ENCODE measurements at regions not wholly inside any gene's neighbourhood (a gene's known extent, or its start where the extent isn't known, plus 50 kb on each side); places are given as distances from the start of the nearest gene placed in this dataset.

DNA sequence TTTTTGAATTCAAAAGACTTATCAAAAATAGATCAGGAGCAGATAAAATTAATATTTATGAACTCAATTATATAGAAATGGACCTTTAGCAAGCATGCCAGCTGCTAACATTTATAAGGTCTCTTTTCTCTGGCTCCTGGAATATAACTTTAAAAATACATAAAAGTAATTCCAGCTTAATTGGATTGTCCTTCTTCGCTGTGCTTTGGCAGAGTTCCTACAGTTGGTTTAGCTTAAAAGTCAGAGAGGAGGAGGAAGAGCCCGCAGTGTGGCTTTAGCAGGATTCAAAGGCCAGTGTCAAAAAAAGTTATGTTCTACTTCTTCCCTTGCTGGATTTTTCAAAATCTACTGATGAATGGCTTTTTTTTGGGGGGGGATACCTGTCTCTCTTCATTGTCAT, 1484.9 kb upstream of the TMEM132C start:
- no peak for TF ChIP-seq CEBPB (IDR thresholded peaks at IDR 0.05)
- TF ChIP-seq TCF12 (IDR thresholded peaks at IDR 0.05; ENCODE audit: low read depth): no peak
- TF ChIP-seq, protein P1, sequence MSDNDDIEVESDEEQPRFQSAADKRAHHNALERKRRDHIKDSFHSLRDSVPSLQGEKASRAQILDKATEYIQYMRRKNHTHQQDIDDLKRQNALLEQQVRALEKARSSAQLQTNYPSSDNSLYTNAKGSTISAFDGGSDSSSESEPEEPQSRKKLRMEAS (IDR thresholded peaks at IDR 0.05): no peak
- TF ChIP-seq YY1 (IDR thresholded peaks at IDR 0.05; ENCODE audit: low read depth): no peak
- TF ChIP-seq, protein P2, sequence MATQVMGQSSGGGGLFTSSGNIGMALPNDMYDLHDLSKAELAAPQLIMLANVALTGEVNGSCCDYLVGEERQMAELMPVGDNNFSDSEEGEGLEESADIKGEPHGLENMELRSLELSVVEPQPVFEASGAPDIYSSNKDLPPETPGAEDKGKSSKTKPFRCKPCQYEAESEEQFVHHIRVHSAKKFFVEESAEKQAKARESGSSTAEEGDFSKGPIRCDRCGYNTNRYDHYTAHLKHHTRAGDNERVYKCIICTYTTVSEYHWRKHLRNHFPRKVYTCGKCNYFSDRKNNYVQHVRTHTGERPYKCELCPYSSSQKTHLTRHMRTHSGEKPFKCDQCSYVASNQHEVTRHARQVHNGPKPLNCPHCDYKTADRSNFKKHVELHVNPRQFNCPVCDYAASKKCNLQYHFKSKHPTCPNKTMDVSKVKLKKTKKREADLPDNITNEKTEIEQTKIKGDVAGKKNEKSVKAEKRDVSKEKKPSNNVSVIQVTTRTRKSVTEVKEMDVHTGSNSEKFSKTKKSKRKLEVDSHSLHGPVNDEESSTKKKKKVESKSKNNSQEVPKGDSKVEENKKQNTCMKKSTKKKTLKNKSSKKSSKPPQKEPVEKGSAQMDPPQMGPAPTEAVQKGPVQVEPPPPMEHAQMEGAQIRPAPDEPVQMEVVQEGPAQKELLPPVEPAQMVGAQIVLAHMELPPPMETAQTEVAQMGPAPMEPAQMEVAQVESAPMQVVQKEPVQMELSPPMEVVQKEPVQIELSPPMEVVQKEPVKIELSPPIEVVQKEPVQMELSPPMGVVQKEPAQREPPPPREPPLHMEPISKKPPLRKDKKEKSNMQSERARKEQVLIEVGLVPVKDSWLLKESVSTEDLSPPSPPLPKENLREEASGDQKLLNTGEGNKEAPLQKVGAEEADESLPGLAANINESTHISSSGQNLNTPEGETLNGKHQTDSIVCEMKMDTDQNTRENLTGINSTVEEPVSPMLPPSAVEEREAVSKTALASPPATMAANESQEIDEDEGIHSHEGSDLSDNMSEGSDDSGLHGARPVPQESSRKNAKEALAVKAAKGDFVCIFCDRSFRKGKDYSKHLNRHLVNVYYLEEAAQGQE (IDR thresholded peaks at IDR 0.05; ENCODE audit: low read depth): no peak
- no peak for TF ChIP-seq TEAD4 (IDR thresholded peaks at IDR 0.05)
- TF ChIP-seq ZBTB7A (IDR thresholded peaks at IDR 0.05; ENCODE audit: low read depth): no peak
- TF ChIP-seq, protein P3, sequence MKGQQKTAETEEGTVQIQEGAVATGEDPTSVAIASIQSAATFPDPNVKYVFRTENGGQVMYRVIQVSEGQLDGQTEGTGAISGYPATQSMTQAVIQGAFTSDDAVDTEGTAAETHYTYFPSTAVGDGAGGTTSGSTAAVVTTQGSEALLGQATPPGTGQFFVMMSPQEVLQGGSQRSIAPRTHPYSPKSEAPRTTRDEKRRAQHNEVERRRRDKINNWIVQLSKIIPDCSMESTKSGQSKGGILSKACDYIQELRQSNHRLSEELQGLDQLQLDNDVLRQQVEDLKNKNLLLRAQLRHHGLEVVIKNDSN (IDR thresholded peaks at IDR 0.05): no peak
- no peak for TF ChIP-seq RAD21 (IDR thresholded peaks at IDR 0.05; ENCODE audit: low read depth)
- TF ChIP-seq TAF1 (IDR thresholded peaks at IDR 0.05; ENCODE audit: low read depth): no peak
- no peak for TF ChIP-seq CREB1 (IDR thresholded peaks at IDR 0.05; ENCODE audit: low read depth)
- no peak for TF ChIP-seq NFIC (IDR thresholded peaks at IDR 0.05)
- no peak for TF ChIP-seq EGR1 (IDR thresholded peaks at IDR 0.05)
- TF ChIP-seq EP300 (IDR thresholded peaks at IDR 0.05; ENCODE audit: borderline replicate concordance): no peak
- TF ChIP-seq FOXM1 (IDR thresholded peaks at IDR 0.05; ENCODE audit: borderline replicate concordance, low read depth): no peak

DNA sequence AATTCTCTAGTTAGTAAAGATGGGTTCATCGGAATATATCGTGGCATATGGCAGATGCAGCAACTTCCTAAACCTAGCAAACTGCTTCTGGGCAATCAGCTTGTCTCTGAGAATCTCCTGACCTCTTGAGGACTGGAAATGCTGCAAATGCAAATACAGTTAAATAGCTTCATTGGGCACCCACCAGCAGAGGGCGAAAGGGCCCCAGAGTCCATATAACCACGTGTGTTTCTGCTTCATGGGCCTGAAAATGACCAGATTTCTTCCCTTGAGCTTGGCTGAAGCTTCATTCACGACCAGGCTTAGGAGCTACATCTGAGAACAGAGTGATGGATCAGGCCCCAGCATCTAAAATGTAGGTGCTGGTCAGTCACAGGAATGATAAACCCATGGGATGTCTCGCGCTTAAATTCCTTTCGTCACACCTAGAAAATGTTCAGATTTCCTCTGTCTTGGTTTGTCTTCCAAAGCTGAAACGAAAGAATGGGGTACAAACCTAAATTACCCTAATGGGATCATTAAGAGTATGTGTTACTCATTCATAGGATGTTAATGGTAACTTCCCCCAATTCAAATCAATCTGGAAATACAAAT, 1482.5 kb upstream of the TMEM132C start:
- 0 out of 2 replicates have a peak, but pooled peaks have one; percentile 8 for TF ChIP-seq RAD21 (IDR thresholded peaks at IDR 0.05; ENCODE audit: low read depth)
- TF ChIP-seq, protein P1 (IDR thresholded peaks at IDR 0.05): no peak

DNA sequence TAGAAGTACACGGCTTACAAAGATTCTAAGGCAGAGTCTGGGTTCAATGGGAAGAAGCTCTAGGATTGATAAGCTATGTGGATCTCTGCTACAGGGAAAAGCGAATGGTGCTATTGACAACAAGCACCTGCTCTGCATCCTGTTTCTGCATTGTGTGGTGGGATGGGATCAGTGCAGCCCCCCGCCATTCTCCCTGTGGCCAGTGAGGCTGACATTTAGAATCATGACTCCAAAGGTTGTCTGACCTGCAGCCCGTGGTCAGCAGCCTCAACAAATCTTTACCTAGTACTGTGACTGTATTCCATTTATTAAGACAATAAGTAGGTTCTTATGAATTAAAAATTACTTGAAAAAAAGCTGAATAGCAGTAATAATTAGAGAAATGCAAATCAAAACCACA, 1477.0 kb upstream of the TMEM132C start:
- no peak for TF ChIP-seq CREB1 (IDR thresholded peaks at IDR 0.05; ENCODE audit: low read depth)
- no peak for TF ChIP-seq CEBPB (IDR thresholded peaks at IDR 0.05)
- TF ChIP-seq YY1 (IDR thresholded peaks at IDR 0.05; ENCODE audit: low read depth): no peak
- no peak for TF ChIP-seq ZBTB7A (IDR thresholded peaks at IDR 0.05; ENCODE audit: low read depth)
- TF ChIP-seq RAD21 (IDR thresholded peaks at IDR 0.05; ENCODE audit: low read depth): no peak
- TF ChIP-seq TAF1 (IDR thresholded peaks at IDR 0.05; ENCODE audit: low read depth): no peak
- TF ChIP-seq, protein P1 (IDR thresholded peaks at IDR 0.05): no peak
- TF ChIP-seq, protein P2 (IDR thresholded peaks at IDR 0.05; ENCODE audit: low read depth): no peak

DNA sequence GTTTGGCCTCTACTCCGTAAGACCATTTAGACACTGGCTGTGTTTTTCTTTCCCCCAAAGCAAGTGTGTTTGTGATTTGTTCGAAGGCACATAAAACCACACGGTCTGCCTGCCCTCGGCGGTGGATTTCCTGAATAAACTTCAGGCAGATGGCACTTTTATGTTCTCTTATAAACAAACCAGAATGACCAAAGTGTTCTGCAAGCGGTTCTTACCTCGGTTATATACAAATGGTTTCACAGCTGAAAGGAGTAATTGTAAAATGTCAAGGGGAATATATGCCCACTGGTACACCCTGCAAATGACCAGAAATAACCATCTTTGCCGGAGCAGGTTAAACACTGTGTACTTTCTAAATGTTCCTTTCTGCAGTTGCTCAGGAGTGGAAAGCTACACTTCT, 1475.8 kb upstream of the TMEM132C start:
- no peak for TF ChIP-seq TCF12 (IDR thresholded peaks at IDR 0.05; ENCODE audit: low read depth)
- TF ChIP-seq EGR1 (IDR thresholded peaks at IDR 0.05): no peak
- no peak for TF ChIP-seq TAF1 (IDR thresholded peaks at IDR 0.05; ENCODE audit: low read depth)
- TF ChIP-seq TEAD4 (IDR thresholded peaks at IDR 0.05): no peak
- TF ChIP-seq EP300 (IDR thresholded peaks at IDR 0.05; ENCODE audit: borderline replicate concordance): no peak
- TF ChIP-seq NFIC (IDR thresholded peaks at IDR 0.05): no peak
- TF ChIP-seq FOXM1 (IDR thresholded peaks at IDR 0.05; ENCODE audit: borderline replicate concordance, low read depth): no peak
- no peak for TF ChIP-seq ZBTB7A (IDR thresholded peaks at IDR 0.05; ENCODE audit: low read depth)
- TF ChIP-seq YY1 (IDR thresholded peaks at IDR 0.05; ENCODE audit: low read depth): no peak
- TF ChIP-seq, protein P3 (IDR thresholded peaks at IDR 0.05): no peak
- TF ChIP-seq CREB1 (IDR thresholded peaks at IDR 0.05; ENCODE audit: low read depth): no peak
- TF ChIP-seq RAD21 (IDR thresholded peaks at IDR 0.05; ENCODE audit: low read depth): no peak
- TF ChIP-seq, protein P2 (IDR thresholded peaks at IDR 0.05; ENCODE audit: low read depth): no peak
- TF ChIP-seq, protein P1 (IDR thresholded peaks at IDR 0.05): no peak
- no peak for TF ChIP-seq CEBPB (IDR thresholded peaks at IDR 0.05)
